Spleen (tissue), 7 donors: ENCODE measurements at regions not wholly inside any gene's neighbourhood (a gene's known extent, or its start where the extent isn't known, plus 50 kb on each side); places are given as distances from the start of the nearest gene placed in this dataset.
"Not testable (repeated sequence)": the region's sequence is repeated elsewhere in the genome, so short reads cannot be mapped to it uniquely, and the experiment has no call there.

ENCODE experiments used
- CTCF ChIP-seq, 11 experiments: fragments of 200-600 bp in 7 of 11; fragments of 450-650 bp in 4 of 11; sonication (generic) in 4 of 11; IDR thresholded peaks in 8 of 11; conservative IDR thresholded peaks in 3 of 11; 1 replicate in 7 of 11; 2 replicates in 4 of 11; pipeline versions ENCODE4 v1.4.0 to v1.8.0; 2016 to 2021; ENCODE audit warnings: antibody characterized with exemption in 11 of 11, inconsistent platforms in 4 of 11, mild to moderate bottlenecking in 1 of 11
- POLR2A ChIP-seq, 3 donors: fragments of 450-650 bp; IDR thresholded peaks; one replicate each; pipeline ENCODE4 v1.5.1; 2017; ENCODE audit warnings: antibody characterized with exemption in 3 of 3, mild to moderate bottlenecking in 1 of 3
- donor health status: DM: no; HTN: no; CAD: no; lungs with moderate emphysema.
- donor health status: DM: no; HTN: no; CAD: no.
- donor health status: DM: no; HTN: no; CAD: no.

DNA sequence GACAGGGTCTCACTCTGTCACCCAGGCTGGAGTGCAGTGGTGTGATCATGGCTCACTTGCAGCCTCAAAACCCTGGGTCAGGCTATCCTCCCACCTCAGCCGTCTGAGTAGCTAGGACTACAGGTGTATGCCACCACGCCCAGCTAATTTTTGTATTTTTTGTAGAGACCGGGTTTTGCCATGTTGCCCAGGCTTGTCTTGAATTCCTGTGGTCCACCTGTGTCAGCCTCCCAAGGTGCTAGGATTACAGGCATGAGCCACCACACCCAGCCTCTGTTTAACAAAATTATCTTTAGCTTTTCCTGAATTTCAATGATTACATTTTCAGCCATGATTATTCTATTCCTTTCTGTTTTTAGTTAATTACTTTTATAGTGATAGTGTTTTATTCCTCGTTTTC lies 255.1 kb upstream of the MGAT5 start:
- not testable (repeated sequence) for TF ChIP-seq POLR2A (IDR thresholded peaks at IDR 0.05); CTCF (IDR thresholded peaks at IDR 0.05 in 8 of 11, conservative IDR thresholded peaks at IDR 0.05 in 3 of 11)
